Endothelial cell of umbilical vein (primary cell): ENCODE measurements at regions not wholly inside any gene's neighbourhood (a gene's known extent, or its start where the extent isn't known, plus 50 kb on each side); places are given as distances from the start of the nearest gene placed in this dataset.

Experiments used
- EZH2 ChIP-seq: IDR thresholded peaks from 2 replicates; pipeline ENCODE4 v1.6.1; 2012; ENCODE audit warnings: borderline replicate concordance, low read depth, mild to moderate bottlenecking, moderate library complexity, low read length, inconsistent platforms; ENCODE audit not compliant: severe bottlenecking
- FOS ChIP-seq: IDR thresholded peaks from 2 replicates; pipeline ENCODE4 v1.6.1; 2011; ENCODE audit warnings: mild to moderate bottlenecking, low read length, moderate library complexity, borderline replicate concordance; ENCODE audit not compliant: insufficient read depth
- GATA2 ChIP-seq: IDR thresholded peaks from 2 replicates; pipeline ENCODE4 v1.7.0; 2011; ENCODE audit warnings: low read depth, mild to moderate bottlenecking, moderate library complexity, mixed read lengths, low read length; ENCODE audit not compliant: insufficient read length, insufficient read depth
- MAX ChIP-seq: IDR thresholded peaks from 2 replicates; pipeline ENCODE4 v1.6.1; 2011; ENCODE audit not compliant: insufficient read depth, insufficient read length
- MYC ChIP-seq: IDR thresholded peaks from one replicate; pipeline ENCODE4 v1.6.1; 2011; ENCODE audit warnings: mild to moderate bottlenecking, low read depth, low read length
- POLR2A ChIP-seq: IDR thresholded peaks from 2 replicates; pipeline ENCODE4 v1.6.1; 2012; ENCODE audit warnings: low read depth, mild to moderate bottlenecking, control low read depth, low read length
- POLR2AphosphoS5 ChIP-seq: IDR thresholded peaks from 2 replicates; pipeline ENCODE4 v1.6.1; 2012; ENCODE audit warnings: low read depth, mild to moderate bottlenecking, control low read depth, low read length, moderate library complexity; ENCODE audit not compliant: insufficient read depth
- TF ChIP-seq, protein P1 (sequence below), 2 donors: IDR thresholded peaks; 1 replicate in 1 of 2; 2 replicates in 1 of 2; pipeline ENCODE4 v1.5.1; 2011; ENCODE audit warnings: low read length in 2 of 2, mild to moderate bottlenecking in 2 of 2, moderate library complexity in 2 of 2, control low read depth in 1 of 2, inconsistent platforms in 1 of 2, low read depth in 1 of 2; ENCODE audit not compliant: insufficient read depth in 1 of 2; ENCODE audit errors: extremely low read depth in 1 of 2

- TF ChIP-seq, protein P1, sequence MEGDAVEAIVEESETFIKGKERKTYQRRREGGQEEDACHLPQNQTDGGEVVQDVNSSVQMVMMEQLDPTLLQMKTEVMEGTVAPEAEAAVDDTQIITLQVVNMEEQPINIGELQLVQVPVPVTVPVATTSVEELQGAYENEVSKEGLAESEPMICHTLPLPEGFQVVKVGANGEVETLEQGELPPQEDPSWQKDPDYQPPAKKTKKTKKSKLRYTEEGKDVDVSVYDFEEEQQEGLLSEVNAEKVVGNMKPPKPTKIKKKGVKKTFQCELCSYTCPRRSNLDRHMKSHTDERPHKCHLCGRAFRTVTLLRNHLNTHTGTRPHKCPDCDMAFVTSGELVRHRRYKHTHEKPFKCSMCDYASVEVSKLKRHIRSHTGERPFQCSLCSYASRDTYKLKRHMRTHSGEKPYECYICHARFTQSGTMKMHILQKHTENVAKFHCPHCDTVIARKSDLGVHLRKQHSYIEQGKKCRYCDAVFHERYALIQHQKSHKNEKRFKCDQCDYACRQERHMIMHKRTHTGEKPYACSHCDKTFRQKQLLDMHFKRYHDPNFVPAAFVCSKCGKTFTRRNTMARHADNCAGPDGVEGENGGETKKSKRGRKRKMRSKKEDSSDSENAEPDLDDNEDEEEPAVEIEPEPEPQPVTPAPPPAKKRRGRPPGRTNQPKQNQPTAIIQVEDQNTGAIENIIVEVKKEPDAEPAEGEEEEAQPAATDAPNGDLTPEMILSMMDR (IDR thresholded peaks at IDR 0.05; ENCODE audit: extremely low read depth in 1 of 2, insufficient read depth in 1 of 2, low read depth in 1 of 2, low read length in 2 of 2), result no peak
- TF ChIP-seq POLR2A (no peak), EZH2 (no peak), MAX (no peak), POLR2AphosphoS5 (no peak), MYC (no peak), GATA2 (no peak), FOS (no peak)
These were observed 696.5 kb downstream of the CDH11 start for GRCh38 chr16:64425381-64425780.
